ENCODE measurements at regions not wholly inside any gene's neighbourhood (a gene's known extent, or its start where the extent isn't known, plus 50 kb on each side); places are given as distances from the start of the nearest gene placed in this dataset.

DNA sequence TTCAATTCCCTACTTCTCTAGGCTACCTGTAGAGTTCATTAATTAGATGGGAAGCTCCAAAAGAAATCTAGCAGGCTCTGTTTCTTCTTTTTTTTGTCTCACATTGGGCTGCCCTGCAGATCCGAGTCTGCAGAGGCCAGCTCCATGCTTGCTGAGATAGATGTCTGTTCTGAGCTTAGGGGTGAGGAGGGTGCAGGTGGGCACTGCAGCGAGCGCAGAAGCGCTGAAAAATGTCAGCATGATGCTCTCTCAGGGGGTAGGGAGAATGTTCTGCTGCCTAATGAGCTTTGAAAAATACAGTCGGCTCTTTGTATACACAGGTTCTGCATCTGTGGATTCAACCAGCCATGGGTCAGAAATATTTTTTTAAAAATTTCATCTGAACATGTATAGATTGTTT lies 56.8 kb upstream of the KCNA3 start:
- Histone ChIP-seq H3K27ac (ENCODE audit: extremely low read depth, low read depth, low read length) (no peak overlapping the region), H3K4me3 (ENCODE audit: low read depth, low read length) (no peak overlapping the region), H3K36me3 (ENCODE audit: control insufficient read depth in 2 of 2, insufficient read depth in 1 of 2, low read length in 2 of 2) (no peaks in the 10 kb centered on the region), H3K9me3 (ENCODE audit: control insufficient read depth, insufficient read depth, low read depth, low read length) (no peaks in the 10 kb centered on the region), H3K4me1 (ENCODE audit: control insufficient read depth, insufficient read depth, low read length) (no peaks in the 10 kb centered on the region)
- POLR2A ChIA-PET: no interaction called here
- no peak for TF ChIP-seq ZNF350 (tag by site-specific recombination; IDR thresholded peaks at IDR 0.05)
- TF ChIP-seq, protein P1, sequence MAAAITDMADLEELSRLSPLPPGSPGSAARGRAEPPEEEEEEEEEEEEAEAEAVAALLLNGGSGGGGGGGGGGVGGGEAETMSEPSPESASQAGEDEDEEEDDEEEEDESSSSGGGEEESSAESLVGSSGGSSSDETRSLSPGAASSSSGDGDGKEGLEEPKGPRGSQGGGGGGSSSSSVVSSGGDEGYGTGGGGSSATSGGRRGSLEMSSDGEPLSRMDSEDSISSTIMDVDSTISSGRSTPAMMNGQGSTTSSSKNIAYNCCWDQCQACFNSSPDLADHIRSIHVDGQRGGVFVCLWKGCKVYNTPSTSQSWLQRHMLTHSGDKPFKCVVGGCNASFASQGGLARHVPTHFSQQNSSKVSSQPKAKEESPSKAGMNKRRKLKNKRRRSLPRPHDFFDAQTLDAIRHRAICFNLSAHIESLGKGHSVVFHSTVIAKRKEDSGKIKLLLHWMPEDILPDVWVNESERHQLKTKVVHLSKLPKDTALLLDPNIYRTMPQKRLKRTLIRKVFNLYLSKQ (tag by site-specific recombination; IDR thresholded peaks at IDR 0.05; ENCODE audit: borderline replicate concordance): no peak
- TF ChIP-seq MYNN (tag by site-specific recombination; IDR thresholded peaks at IDR 0.05; ENCODE audit: borderline replicate concordance): no peak
- TF ChIP-seq, protein P2, sequence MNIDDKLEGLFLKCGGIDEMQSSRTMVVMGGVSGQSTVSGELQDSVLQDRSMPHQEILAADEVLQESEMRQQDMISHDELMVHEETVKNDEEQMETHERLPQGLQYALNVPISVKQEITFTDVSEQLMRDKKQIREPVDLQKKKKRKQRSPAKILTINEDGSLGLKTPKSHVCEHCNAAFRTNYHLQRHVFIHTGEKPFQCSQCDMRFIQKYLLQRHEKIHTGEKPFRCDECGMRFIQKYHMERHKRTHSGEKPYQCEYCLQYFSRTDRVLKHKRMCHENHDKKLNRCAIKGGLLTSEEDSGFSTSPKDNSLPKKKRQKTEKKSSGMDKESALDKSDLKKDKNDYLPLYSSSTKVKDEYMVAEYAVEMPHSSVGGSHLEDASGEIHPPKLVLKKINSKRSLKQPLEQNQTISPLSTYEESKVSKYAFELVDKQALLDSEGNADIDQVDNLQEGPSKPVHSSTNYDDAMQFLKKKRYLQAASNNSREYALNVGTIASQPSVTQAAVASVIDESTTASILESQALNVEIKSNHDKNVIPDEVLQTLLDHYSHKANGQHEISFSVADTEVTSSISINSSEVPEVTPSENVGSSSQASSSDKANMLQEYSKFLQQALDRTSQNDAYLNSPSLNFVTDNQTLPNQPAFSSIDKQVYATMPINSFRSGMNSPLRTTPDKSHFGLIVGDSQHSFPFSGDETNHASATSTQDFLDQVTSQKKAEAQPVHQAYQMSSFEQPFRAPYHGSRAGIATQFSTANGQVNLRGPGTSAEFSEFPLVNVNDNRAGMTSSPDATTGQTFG (tag by site-specific recombination; IDR thresholded peaks at IDR 0.05; ENCODE audit: borderline replicate concordance): no peak
- no peak for TF ChIP-seq ZNF391 (tag by site-specific recombination; IDR thresholded peaks at IDR 0.05; ENCODE audit: borderline replicate concordance, low read depth)
- no peak for TF ChIP-seq ZNF423 (tag by site-specific recombination; IDR thresholded peaks at IDR 0.05)
- no peak for TF ChIP-seq ZNF174 (tag by site-specific recombination; IDR thresholded peaks at IDR 0.05)
- CTCF ChIA-PET: interaction anchor here (1.5 kb wide), 1 partner anchor 34 kb away, joined by 5 read pairs; no protein-coding TSS in a partner anchor

DNA sequence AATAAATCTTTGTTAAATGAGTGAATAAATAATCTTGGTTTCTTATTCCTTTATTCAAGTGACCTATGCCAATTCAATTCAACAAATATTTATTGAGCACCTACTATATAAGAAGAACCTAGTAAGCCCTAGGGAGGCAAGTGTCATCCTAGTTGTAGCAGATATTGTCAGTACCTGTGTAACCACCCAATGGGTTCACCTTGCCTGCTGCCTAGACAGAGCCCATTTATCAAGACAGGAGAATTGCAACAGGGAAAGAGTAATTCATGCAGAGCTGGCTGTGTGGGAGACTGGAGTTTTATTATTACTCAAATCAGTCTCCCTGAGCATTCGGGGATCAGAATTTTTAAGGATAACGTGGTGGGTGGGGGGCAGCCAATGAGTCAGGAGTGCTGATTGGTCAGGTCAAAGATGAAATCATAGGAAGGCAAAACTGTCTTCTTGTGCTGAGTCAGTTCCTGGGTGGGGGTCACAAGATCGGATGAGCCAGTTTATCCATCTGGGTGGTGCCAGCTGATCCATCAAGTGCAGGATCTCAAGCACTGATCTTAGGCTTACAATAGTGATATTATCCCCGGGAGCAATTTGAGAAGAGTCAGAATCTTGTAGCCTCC lies 53.8 kb upstream of the KCNA3 start:
- Histone ChIP-seq H3K27ac (ENCODE audit: extremely low read depth, low read depth, low read length) (no peak overlapping the region), H3K4me3 (ENCODE audit: low read depth, low read length) (no peak overlapping the region), H3K36me3 (ENCODE audit: control insufficient read depth in 2 of 2, insufficient read depth in 1 of 2, low read length in 2 of 2) (no peaks in the 10 kb centered on the region), H3K4me1 (ENCODE audit: control insufficient read depth, insufficient read depth, low read length) (no peaks in the 10 kb centered on the region), H3K9me3 (ENCODE audit: control insufficient read depth, insufficient read depth, low read depth, low read length) (no peaks in the 10 kb centered on the region)
- POLR2A ChIA-PET: no interaction called here
- no peak for TF ChIP-seq PRDM1 (tag by site-specific recombination; IDR thresholded peaks at IDR 0.05)
- no peak for TF ChIP-seq ZBTB7A (tag by site-specific recombination; IDR thresholded peaks at IDR 0.05; ENCODE audit: low read depth)
- no peak for TF ChIP-seq ZNF473 (tag by site-specific recombination; IDR thresholded peaks at IDR 0.05)
- no peak for TF ChIP-seq ZNF324 (tag by site-specific recombination; IDR thresholded peaks at IDR 0.05)
- no peak for TF ChIP-seq ZNF223 (tag by site-specific recombination; IDR thresholded peaks at IDR 0.05)
- TF ChIP-seq ZNF777 (tag by site-specific recombination; IDR thresholded peaks at IDR 0.05; ENCODE audit: borderline replicate concordance): no peak
- no peak for TF ChIP-seq ZNF530 (tag by site-specific recombination; IDR thresholded peaks at IDR 0.05; ENCODE audit: low read depth)
- TF ChIP-seq ZSCAN16 (tag by site-specific recombination; IDR thresholded peaks at IDR 0.05): no peak
- no peak for TF ChIP-seq REPIN1 (tag by site-specific recombination; IDR thresholded peaks at IDR 0.05; ENCODE audit: low read depth)
- TF ChIP-seq ZFP3 (tag by site-specific recombination; IDR thresholded peaks at IDR 0.05; ENCODE audit: low read depth): no peak
- no peak for TF ChIP-seq KLF7 (tag by site-specific recombination; IDR thresholded peaks at IDR 0.05; ENCODE audit: borderline replicate concordance)
- TF ChIP-seq ZFP37 (tag by site-specific recombination; IDR thresholded peaks at IDR 0.05): no peak
- TF ChIP-seq OSR2 (tag by site-specific recombination; IDR thresholded peaks at IDR 0.05): no peak
- TF ChIP-seq, protein P3, sequence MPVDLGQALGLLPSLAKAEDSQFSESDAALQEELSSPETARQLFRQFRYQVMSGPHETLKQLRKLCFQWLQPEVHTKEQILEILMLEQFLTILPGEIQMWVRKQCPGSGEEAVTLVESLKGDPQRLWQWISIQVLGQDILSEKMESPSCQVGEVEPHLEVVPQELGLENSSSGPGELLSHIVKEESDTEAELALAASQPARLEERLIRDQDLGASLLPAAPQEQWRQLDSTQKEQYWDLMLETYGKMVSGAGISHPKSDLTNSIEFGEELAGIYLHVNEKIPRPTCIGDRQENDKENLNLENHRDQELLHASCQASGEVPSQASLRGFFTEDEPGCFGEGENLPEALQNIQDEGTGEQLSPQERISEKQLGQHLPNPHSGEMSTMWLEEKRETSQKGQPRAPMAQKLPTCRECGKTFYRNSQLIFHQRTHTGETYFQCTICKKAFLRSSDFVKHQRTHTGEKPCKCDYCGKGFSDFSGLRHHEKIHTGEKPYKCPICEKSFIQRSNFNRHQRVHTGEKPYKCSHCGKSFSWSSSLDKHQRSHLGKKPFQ (tag by site-specific recombination; IDR thresholded peaks at IDR 0.05): no peak
- TF ChIP-seq RBAK (tag by site-specific recombination; IDR thresholded peaks at IDR 0.05): no peak
- TF ChIP-seq ZNF174 (tag by site-specific recombination; IDR thresholded peaks at IDR 0.05): no peak
- no peak for TF ChIP-seq ZNF394 (tag by site-specific recombination; IDR thresholded peaks at IDR 0.05; ENCODE audit: borderline replicate concordance)
- CTCF ChIA-PET: interaction anchor here (0.7 kb wide), 1 partner anchor 689 kb away, joined by 3 read pairs; no protein-coding TSS in a partner anchor

All from HEK293 (cell line).